Thyroid gland (tissue), 4 donors: ENCODE measurements at regions not wholly inside any gene's neighbourhood (a gene's known extent, or its start where the extent isn't known, plus 50 kb on each side); places are given as distances from the start of the nearest gene placed in this dataset.

ENCODE experiments used
- DNase-seq, 2 donors: peaks; one replicate each; pipeline ENCODE4 v3.0.0-alpha.2; 2019
- H3K27ac ChIP-seq, 3 donors: fragments of 200-600 bp; sonication (generic); 1 replicate in 2 of 3; 2 replicates in 1 of 3; pipeline ENCODE4 v1.5.1; 2016 to 2019; ENCODE audit warnings: mild to moderate bottlenecking in 1 of 3, moderate library complexity in 1 of 3
- H3K27me3 ChIP-seq: fragments of 200-600 bp; sonication (generic); one replicate; pipeline ENCODE4 v1.5.1; 2019
- H3K36me3 ChIP-seq, 2 donors: fragments of 200-600 bp; sonication (generic); one replicate each; pipeline ENCODE4 v1.5.1; 2016 to 2019
- H3K4me1 ChIP-seq, 2 donors: fragments of 200-600 bp; sonication (generic); one replicate each; pipeline ENCODE4 v1.5.1; 2017 to 2019
- H3K4me3 ChIP-seq, 3 donors: fragments of 200-600 bp; sonication (generic); replicated peaks in 1 of 3; 1 replicate in 2 of 3; 2 replicates in 1 of 3; pipeline ENCODE4 v1.5.1; 2016; ENCODE audit warnings: mild to moderate bottlenecking in 1 of 3
- H3K9me3 ChIP-seq: fragments of 200-600 bp; sonication (generic); one replicate; pipeline ENCODE4 v1.5.1; 2017
- POLR2A ChIP-seq, 2 donors: fragments of 450-650 bp; IDR thresholded peaks; one replicate each; pipeline ENCODE4 v1.6.1; 2017; ENCODE audit warnings: antibody characterized with exemption in 2 of 2, mild to moderate bottlenecking in 2 of 2, moderate library complexity in 1 of 2
- WGBS, 2 donors: methylation state at CpG; one replicate each; pipeline ENCODE4 v1.1.5; 2017; 5-methylcytosine and 5-hydroxymethylcytosine counted together
- intact Hi-C: fragments of 100-400 bp; cut with DNase I; formaldehyde crosslinking; loops from one replicate; pipeline ENCODE4 v1.15.1; 2023
- TF ChIP-seq, protein P1 (sequence below), 6 experiments: fragments of 200-600 bp in 3 of 6; fragments of 450-650 bp in 3 of 6; sonication (generic) in 3 of 6; IDR thresholded peaks; one replicate each; pipeline ENCODE4 v1.5.1; 2016 to 2019; ENCODE audit warnings: antibody characterized with exemption in 6 of 6, mild to moderate bottlenecking in 2 of 6, inconsistent platforms in 1 of 6, moderate library complexity in 1 of 6

DNA sequence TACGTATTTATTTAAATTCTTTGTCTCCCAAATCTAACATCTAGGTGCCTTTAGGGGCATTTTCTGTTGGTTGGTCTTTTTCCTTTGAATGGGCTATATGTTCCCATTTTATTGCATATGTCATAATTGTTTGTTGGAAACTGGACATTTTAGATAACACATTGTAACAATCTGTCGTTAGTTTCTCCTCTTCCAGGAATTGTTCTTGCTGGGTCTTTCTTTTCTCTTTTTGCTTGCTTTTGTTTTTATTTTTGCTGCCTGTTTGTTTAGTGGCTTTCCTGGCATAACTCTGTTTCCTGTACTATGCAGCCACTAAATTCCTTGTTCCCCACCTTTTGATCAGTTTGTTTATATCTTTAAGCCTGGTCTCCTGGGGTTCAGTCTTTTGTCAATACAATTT is 244.3 kb upstream of the RTL1 start:
- TF ChIP-seq, protein P1, sequence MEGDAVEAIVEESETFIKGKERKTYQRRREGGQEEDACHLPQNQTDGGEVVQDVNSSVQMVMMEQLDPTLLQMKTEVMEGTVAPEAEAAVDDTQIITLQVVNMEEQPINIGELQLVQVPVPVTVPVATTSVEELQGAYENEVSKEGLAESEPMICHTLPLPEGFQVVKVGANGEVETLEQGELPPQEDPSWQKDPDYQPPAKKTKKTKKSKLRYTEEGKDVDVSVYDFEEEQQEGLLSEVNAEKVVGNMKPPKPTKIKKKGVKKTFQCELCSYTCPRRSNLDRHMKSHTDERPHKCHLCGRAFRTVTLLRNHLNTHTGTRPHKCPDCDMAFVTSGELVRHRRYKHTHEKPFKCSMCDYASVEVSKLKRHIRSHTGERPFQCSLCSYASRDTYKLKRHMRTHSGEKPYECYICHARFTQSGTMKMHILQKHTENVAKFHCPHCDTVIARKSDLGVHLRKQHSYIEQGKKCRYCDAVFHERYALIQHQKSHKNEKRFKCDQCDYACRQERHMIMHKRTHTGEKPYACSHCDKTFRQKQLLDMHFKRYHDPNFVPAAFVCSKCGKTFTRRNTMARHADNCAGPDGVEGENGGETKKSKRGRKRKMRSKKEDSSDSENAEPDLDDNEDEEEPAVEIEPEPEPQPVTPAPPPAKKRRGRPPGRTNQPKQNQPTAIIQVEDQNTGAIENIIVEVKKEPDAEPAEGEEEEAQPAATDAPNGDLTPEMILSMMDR (IDR thresholded peaks at IDR 0.05), result no peak
- TF ChIP-seq POLR2A (IDR thresholded peaks at IDR 0.05), result no peak
- Histone ChIP-seq H3K4me3 (no peak overlapping the region), H3K27ac (no peak overlapping the region), H3K4me1 (no peaks in the 10 kb centered on the region), H3K9me3 (no peaks in the 10 kb centered on the region), H3K36me3 (no peaks in the 10 kb centered on the region), H3K27me3 (no peaks in the 10 kb centered on the region)
- WGBS, 2 donors, result 77 to 79% methylated on average over 2 of the region's 2 CpGs
- intact Hi-C loops, result no loop called here
- DNase-seq, result no peak

DNA sequence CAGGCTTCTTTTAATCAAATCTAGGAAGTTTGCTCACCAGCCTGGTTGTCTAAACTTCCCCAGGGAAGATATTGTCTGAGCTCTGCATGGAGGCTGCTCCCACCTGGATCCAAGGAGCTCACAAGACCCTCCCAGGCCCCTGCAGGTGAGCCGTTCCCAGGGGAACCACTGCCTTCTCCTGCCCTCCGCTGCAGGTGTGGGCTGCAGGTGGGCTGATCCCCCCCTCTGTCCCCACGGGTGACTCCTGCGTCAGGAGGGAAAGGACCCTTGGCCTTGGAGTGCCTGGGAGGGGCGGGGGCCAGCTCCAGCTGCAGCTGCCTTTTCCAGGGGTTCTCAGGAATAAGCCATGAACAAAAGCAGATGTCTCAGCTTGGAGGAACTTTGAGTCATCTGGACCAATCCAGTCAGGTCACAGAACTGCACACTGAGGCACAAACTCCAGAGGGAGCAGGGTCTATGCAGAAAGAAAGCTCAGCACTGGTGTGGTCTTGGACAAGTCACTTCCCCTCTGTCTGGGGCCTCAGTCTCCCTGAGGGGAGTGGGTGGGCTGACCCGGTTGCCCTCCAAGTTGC is 246.6 kb upstream of the RTL1 start:
- Histone ChIP-seq H3K9me3 (no peaks in the 10 kb centered on the region), H3K4me3 (no peak overlapping the region), H3K27ac (no peak overlapping the region), H3K36me3 (no peaks in the 10 kb centered on the region), H3K27me3 (no peaks in the 10 kb centered on the region), H3K4me1 (no peaks in the 10 kb centered on the region)
- intact Hi-C loops, result no loop called here
- no peak for DNase-seq
- WGBS, 2 donors, result 63 to 76% methylated on average over 5 to 6 of the region's 6 CpGs
- TF ChIP-seq, protein P1 (IDR thresholded peaks at IDR 0.05), result no peak
- TF ChIP-seq POLR2A (IDR thresholded peaks at IDR 0.05), result no peak

DNA sequence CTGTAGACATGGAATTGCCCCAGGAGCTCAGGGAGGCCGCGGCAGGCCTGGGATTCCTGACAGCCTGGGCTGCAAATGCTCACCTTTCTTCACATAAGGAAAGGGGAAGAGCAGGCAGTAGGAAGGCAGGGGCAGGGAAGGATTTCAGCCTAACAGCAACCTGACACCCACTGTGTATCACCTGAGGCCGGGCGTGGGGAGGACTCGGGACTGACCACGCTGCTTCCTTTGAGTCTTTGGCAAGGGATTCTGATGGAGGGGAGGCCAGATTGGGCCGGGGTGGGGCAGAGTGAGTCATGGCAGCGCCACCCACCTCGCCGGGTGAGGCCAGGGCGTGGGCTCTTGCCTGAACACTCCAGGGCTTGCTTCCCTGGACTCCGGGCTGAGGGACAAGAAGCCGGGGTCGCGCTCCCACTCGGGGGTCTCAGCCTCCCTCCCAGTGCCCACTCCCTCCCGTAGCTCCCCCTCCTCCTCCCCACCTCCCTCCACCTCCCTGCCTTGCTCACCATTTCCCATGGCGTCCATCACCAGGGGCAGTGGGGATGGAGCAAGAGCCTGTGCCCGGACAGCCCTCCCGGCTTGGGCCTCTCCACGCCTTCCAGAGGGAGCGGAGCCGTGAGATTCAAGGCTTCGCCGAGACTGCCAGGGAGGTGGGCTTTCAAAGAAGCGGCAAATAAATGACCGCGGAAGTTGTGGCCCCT is 247.9 kb upstream of the RTL1 start:
- H3K27ac ChIP-seq, result no peak overlapping the region
- no peaks in the 10 kb centered on the region for H3K4me1 ChIP-seq
- no peak for DNase-seq
- no peak for TF ChIP-seq POLR2A (IDR thresholded peaks at IDR 0.05)
- TF ChIP-seq, protein P1 (IDR thresholded peaks at IDR 0.05), result no peak
- 70 to 78% methylated on average over 27 to 28 of the region's 28 CpGs for WGBS, 2 donors
- no peaks in the 10 kb centered on the region for H3K27me3 ChIP-seq
- H3K4me3 ChIP-seq, result no peak overlapping the region
- intact Hi-C loops, result no loop called here
- H3K36me3 ChIP-seq, result no peaks in the 10 kb centered on the region
- H3K9me3 ChIP-seq, result no peaks in the 10 kb centered on the region

DNA sequence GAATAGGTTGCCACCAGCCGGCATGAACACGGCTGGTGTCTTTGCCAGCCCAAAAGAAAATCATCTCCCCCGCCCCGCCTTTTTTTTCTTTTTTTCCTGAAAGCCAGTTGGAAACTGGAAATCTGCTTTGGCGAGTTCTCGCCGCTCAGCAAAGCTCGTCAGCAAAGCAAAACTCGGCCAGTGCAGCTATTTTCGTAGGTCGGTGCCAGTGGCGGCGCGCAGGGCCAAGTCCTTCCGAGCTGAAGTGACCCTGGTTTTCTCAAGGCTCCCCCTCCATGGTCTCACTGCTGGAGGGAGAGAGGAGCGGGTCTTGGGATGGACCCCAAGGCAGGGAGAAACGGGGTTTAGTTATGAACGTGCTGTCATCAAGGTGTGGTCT is 248.4 kb upstream of the RTL1 start:
- H3K9me3 ChIP-seq, result no peaks in the 10 kb centered on the region
- H3K27me3 ChIP-seq, result no peaks in the 10 kb centered on the region
- WGBS, 2 donors, result 65 to 93% methylated on average over 18 of the region's 18 CpGs
- no peaks in the 10 kb centered on the region for H3K36me3 ChIP-seq
- DNase-seq, result no peak
- no peaks in the 10 kb centered on the region for H3K4me1 ChIP-seq
- no peak overlapping the region for H3K27ac ChIP-seq
- H3K4me3 ChIP-seq, result no peak overlapping the region
- no peak for TF ChIP-seq POLR2A (IDR thresholded peaks at IDR 0.05)
- TF ChIP-seq, protein P1 (IDR thresholded peaks at IDR 0.05), result no peak
- intact Hi-C loops, result no loop called here

DNA sequence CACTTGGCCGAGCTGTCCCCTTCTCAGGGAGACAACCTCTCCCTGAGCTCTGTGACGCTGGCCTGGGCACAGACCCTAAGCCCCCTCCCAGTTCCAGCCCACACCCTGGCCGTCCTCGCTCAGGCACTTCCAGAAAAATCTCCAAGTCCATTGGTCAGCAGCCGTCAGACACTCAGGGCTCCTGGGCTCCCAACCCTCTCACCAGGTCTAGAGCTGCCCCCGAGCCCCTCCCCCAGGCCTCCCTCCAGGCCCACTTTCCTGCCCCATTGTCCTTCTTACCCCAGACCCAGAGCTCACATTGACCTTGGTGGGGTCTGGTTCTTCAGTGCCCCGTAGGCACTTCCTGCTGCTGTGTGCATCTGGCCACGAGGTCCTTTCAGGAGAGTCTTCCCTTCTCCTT is 249.3 kb upstream of the RTL1 start:
- DNase-seq, result no peak
- intact Hi-C loops, result no loop called here
- H3K4me1 ChIP-seq, result no peaks in the 10 kb centered on the region

More for the DNA sequence above, 249.3 kb upstream of the RTL1 start:
- no peaks in the 10 kb centered on the region for H3K36me3 ChIP-seq
- no peak for TF ChIP-seq POLR2A (IDR thresholded peaks at IDR 0.05)
- TF ChIP-seq, protein P1 (IDR thresholded peaks at IDR 0.05), result no peak
- no peaks in the 10 kb centered on the region for H3K9me3 ChIP-seq
- H3K27me3 ChIP-seq, result no peaks in the 10 kb centered on the region
- no peak overlapping the region for H3K4me3 ChIP-seq
- H3K27ac ChIP-seq, result no peak overlapping the region
- WGBS, 2 donors, result 81 to 83% methylated on average over 6 to 8 of the region's 8 CpGs
